HG02642 (cell line): ENCODE measurements at regions not wholly inside any gene's neighbourhood (a gene's known extent, or its start where the extent isn't known, plus 50 kb on each side); places are given as distances from the start of the nearest gene placed in this dataset.

ENCODE experiments used
- ATAC-seq: cut with Tn5 transposase; IDR thresholded peaks from one replicate; pipeline ENCODE4 v1.9.1; 2021; ENCODE audit warnings: mild to moderate bottlenecking; ENCODE audit not compliant: unreplicated experiment, poor library complexity

GRCh38 chr1:83022206-83022605 lies 976.7 kb downstream of the TTLL7 start:
- ATAC-seq = no peak

GRCh38 chr1:83017701-83018100 lies 981.2 kb downstream of the TTLL7 start:
- ATAC-seq = no peak

GRCh38 chr1:83017276-83017675 lies 981.7 kb downstream of the TTLL7 start:
- ATAC-seq = no peak

GRCh38 chr1:83016354-83016849 lies 982.5 kb downstream of the TTLL7 start:
- ATAC-seq = no peak

GRCh38 chr1:83015163-83015562 lies 983.8 kb downstream of the TTLL7 start:
- no peak for ATAC-seq

GRCh38 chr1:83012950-83013349 lies 986.0 kb downstream of the TTLL7 start:
- no peak for ATAC-seq

GRCh38 chr1:83011265-83011664 lies 987.7 kb downstream of the TTLL7 start:
- ATAC-seq = no peak

- ATAC-seq = no peak
These were observed 992.7 kb downstream of the TTLL7 start for GRCh38 chr1:83006271-83006670.

- no peak for ATAC-seq
These were observed 998.6 kb downstream of the TTLL7 start for GRCh38 chr1:83000286-83000685.

GRCh38 chr1:82995951-82996350 lies 1003.0 kb downstream of the TTLL7 start:
- ATAC-seq = no peak

- no peak for ATAC-seq
These were observed 1004.2 kb downstream of the TTLL7 start for GRCh38 chr1:82994616-82995263.

- ATAC-seq = no peak
These were observed 1007.4 kb downstream of the TTLL7 start for GRCh38 chr1:82991569-82991968.

GRCh38 chr1:82979593-82980236 lies 1019.2 kb downstream of the TTLL7 start:
- ATAC-seq = peak; percentile 99

- ATAC-seq = no peak
These were observed 1020.2 kb downstream of the TTLL7 start for GRCh38 chr1:82978461-82979324.

GRCh38 chr1:82972841-82973553 lies 1025.9 kb downstream of the TTLL7 start:
- no peak for ATAC-seq

GRCh38 chr1:82969340-82969739 lies 1029.6 kb downstream of the TTLL7 start:
- ATAC-seq = no peak

- no peak for ATAC-seq
These were observed 1036.3 kb downstream of the TTLL7 start for GRCh38 chr1:82962658-82963057.

- ATAC-seq = no peak
These were observed 1048.2 kb downstream of the TTLL7 start for GRCh38 chr1:82950606-82951200.

- no peak for ATAC-seq
These were observed 1050.5 kb downstream of the TTLL7 start for GRCh38 chr1:82948386-82948785.

GRCh38 chr1:82947278-82947677 lies 1051.7 kb downstream of the TTLL7 start:
- no peak for ATAC-seq
